RWPE2 (cell line): ENCODE measurements at regions not wholly inside any gene's neighbourhood (a gene's known extent, or its start where the extent isn't known, plus 50 kb on each side); places are given as distances from the start of the nearest gene placed in this dataset.
"Not testable (repeated sequence)": the region's sequence is repeated elsewhere in the genome, so short reads cannot be mapped to it uniquely, and the experiment has no call there.

Experiments used
- ATAC-seq: fragments of 200-7000 bp; cut with Tn5 transposase; 3 replicates; pipeline ENCODE4 v1.9.1; 2021; ENCODE audit warnings: low read depth
- DNase-seq: peaks from one replicate; pipeline ENCODE4 v3.0.0-alpha.2; 2020; ENCODE audit warnings: low spot score
- H3K27ac ChIP-seq: fragments of 450-650 bp; 2 replicates; pipeline ENCODE4 v1.5.1; 2017; ENCODE audit warnings: mild to moderate bottlenecking; ENCODE audit not compliant: poor library complexity, severe bottlenecking
- H3K27me3 ChIP-seq: fragments of 250-450 bp; sonication (Bioruptor Pico); 2 replicates; pipeline ENCODE4 v1.5.1; 2021; ENCODE audit warnings: mild to moderate bottlenecking, moderate library complexity; ENCODE audit not compliant: insufficient read depth, poor library complexity, severe bottlenecking
- H3K36me3 ChIP-seq: fragments of 250-450 bp; sonication (Bioruptor Pico); 2 replicates; pipeline ENCODE4 v1.5.1; 2020; ENCODE audit warnings: low read depth, mild to moderate bottlenecking, moderate library complexity
- H3K4me1 ChIP-seq: fragments of 250-450 bp; sonication (Bioruptor Pico); 2 replicates; pipeline ENCODE4 v1.5.1; 2021; ENCODE audit warnings: mild to moderate bottlenecking, moderate library complexity; ENCODE audit not compliant: insufficient read depth, poor library complexity, severe bottlenecking
- H3K4me3 ChIP-seq: fragments of 250-450 bp; sonication (Bioruptor Pico); 2 replicates; pipeline ENCODE4 v1.5.1; 2021; ENCODE audit warnings: mild to moderate bottlenecking, moderate library complexity; ENCODE audit not compliant: severe bottlenecking
- H3K9me3 ChIP-seq: fragments of 250-450 bp; sonication (Bioruptor Pico); 2 replicates; pipeline ENCODE4 v1.5.1; 2021; ENCODE audit warnings: mild to moderate bottlenecking, moderate library complexity; ENCODE audit not compliant: severe bottlenecking
- TF ChIP-seq, protein P1 (sequence below): fragments of 450-650 bp; IDR thresholded peaks from one replicate; pipeline ENCODE4 v1.5.1; 2017; ENCODE audit warnings: mild to moderate bottlenecking, moderate library complexity; ENCODE audit not compliant: poor library complexity, severe bottlenecking

DNA sequence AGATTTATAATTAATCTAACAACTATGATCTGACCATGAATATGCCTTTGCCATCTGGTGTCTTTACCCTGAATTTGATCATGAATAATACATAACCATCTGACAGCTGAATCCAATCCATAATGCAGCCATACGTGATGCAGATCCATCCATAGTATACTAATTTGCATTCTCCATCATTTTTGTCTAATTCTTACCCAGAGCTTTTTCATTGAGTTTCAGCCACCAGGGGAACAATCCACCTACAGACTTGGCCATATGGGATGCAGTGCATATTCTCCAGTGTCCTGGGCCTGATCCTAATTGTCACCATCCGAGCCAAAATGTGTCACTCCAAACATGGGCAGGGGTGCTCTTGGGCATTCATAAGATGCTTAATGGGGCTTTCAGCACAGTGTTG, 227.2 kb upstream of the CRIM1 start:
- Histone ChIP-seq H3K4me1 (no peaks in the 10 kb centered on the region), H3K4me3 (no peak overlapping the region), H3K9me3 (no peaks in the 10 kb centered on the region), H3K36me3 (no peaks in the 10 kb centered on the region), H3K27ac (no peak overlapping the region), H3K27me3 (no peaks in the 10 kb centered on the region)
- ATAC-seq: no peak
- no peak for DNase-seq
- TF ChIP-seq, protein P1, sequence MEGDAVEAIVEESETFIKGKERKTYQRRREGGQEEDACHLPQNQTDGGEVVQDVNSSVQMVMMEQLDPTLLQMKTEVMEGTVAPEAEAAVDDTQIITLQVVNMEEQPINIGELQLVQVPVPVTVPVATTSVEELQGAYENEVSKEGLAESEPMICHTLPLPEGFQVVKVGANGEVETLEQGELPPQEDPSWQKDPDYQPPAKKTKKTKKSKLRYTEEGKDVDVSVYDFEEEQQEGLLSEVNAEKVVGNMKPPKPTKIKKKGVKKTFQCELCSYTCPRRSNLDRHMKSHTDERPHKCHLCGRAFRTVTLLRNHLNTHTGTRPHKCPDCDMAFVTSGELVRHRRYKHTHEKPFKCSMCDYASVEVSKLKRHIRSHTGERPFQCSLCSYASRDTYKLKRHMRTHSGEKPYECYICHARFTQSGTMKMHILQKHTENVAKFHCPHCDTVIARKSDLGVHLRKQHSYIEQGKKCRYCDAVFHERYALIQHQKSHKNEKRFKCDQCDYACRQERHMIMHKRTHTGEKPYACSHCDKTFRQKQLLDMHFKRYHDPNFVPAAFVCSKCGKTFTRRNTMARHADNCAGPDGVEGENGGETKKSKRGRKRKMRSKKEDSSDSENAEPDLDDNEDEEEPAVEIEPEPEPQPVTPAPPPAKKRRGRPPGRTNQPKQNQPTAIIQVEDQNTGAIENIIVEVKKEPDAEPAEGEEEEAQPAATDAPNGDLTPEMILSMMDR: no peak

DNA sequence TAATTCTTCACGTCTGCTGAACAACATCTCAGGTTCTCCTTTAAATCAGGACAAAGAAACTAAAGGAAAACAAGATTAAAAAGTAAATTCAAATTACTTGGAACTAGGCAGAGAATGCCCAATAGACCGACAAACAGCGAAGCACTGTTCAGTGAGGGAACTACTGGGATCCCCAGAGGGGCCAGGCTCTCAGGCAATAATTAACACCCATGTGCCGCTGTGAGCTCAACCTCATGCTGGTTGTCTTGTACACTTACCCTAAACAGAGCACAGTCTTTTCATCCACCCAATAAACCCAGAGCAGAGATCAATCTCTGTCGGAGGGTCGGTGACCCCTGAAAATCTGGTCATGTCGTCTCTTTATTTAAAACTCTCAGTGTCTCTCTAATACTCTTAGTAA, 229.9 kb upstream of the CRIM1 start:
- Histone ChIP-seq H3K9me3 (no peaks in the 10 kb centered on the region), H3K4me1 (no peaks in the 10 kb centered on the region), H3K27me3 (no peaks in the 10 kb centered on the region), H3K27ac (no peak overlapping the region), H3K36me3 (no peaks in the 10 kb centered on the region), H3K4me3 (no peak overlapping the region)
- no peak for DNase-seq
- ATAC-seq: no peak
- TF ChIP-seq, protein P1: no peak

DNA sequence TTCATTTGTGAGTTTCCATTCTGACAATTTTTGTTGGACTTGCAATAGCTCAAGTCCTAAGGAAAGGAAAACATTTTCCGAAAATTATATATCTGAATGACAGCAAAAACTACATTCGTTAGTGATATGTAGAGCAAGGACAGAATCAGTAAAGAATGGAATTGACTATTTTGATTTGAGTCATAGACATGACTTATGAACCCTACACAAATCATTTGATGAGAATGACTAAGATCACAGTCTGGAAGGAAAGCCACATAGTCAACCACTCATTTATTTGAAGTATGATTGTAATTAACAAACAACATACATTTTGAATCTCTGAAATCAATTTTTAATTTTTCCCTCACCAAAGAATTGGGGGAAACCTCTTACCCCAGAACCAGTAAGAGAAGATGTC, 231.6 kb upstream of the CRIM1 start:
- Histone ChIP-seq H3K4me1 (no peaks in the 10 kb centered on the region), H3K9me3 (no peaks in the 10 kb centered on the region), H3K36me3 (no peaks in the 10 kb centered on the region), H3K27ac (no peak overlapping the region), H3K4me3 (no peak overlapping the region), H3K27me3 (no peaks in the 10 kb centered on the region)
- TF ChIP-seq, protein P1: no peak
- ATAC-seq (no peak), DNase-seq (no peak)

DNA sequence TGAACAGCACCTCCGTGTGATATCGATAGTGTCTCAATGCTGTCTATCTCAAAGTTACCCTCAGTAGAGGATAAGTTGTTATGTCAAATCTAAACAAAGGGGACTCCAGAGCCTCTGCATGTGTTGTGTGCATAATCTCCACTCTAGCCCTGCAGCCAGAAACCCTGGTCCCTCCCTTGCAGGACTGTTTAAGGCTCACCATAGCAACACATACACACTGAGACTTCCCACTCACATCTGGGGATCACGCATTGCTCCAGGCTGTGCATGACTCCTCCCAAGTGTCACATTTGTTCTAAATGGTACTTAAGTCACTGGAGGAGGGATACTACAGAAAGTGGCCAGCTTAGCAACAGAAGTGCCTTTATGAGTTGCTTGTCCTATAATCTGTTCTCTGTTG, 258.6 kb upstream of the CRIM1 start:
- H3K27ac ChIP-seq: no peak overlapping the region
- H3K27me3 ChIP-seq: no peaks in the 10 kb centered on the region
- ATAC-seq: no peak
- no peaks in the 10 kb centered on the region for H3K4me1 ChIP-seq
- H3K4me3 ChIP-seq: no peak overlapping the region
- TF ChIP-seq, protein P1: no peak
- no peaks in the 10 kb centered on the region for H3K9me3 ChIP-seq
- DNase-seq: no peak
- H3K36me3 ChIP-seq: no peaks in the 10 kb centered on the region

DNA sequence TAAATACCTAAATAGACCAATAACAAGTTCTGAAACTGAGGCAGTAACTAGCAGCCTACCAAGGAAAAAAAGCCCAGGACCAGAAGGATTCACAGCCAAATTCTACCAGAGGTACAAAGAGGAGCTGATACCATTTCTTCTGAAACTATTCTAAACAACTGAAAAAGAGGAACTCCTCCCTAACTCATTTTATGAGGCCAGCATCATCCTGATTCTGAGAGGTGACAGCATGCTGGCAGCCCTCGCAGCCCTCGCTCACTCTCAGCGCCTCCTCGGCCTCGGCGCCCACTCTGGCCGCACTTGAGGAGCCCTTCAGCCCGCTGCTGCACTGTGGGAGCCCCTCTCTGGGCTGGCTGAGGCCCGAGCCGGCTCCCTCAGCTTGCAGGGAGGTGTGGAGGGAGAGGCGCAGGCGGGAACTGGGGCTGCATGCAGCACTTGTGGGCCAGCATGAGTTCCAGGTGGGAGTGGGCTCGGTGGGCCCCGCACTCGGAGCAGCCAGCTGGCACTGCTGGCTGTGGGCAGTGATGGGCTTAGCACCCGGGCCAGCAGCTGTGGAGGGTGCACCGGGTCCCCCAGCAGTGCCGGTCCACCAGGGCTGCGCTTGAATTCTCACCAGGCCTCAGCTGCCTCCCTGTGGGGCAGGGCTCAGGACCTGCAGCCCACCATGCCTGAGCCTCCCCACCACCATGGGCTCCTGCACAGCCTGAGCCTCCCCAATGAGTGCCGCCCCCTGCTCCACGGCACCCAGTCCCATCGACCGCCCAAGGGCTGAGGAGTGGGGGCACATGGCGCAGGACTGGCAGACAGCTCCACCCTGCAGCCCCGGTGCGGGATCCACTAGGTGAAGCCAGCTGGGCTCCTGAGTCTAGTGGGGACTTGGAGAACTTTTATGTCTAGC, 263.5 kb upstream of the CRIM1 start:
- H3K27ac ChIP-seq, ATAC-seq, DNase-seq, H3K36me3 ChIP-seq, H3K4me1 ChIP-seq, H3K4me3 ChIP-seq, H3K9me3 ChIP-seq, H3K27me3 ChIP-seq: not testable (repeated sequence)
